ENCODE measurements at regions not wholly inside any gene's neighbourhood (a gene's known extent, or its start where the extent isn't known, plus 50 kb on each side); places are given as distances from the start of the nearest gene placed in this dataset.

- TF ChIP-seq POLR2A (IDR thresholded peaks at IDR 0.05): peak in 1 of 4 donors; percentile 45
- no peak for TF ChIP-seq CTCF (IDR thresholded peaks at IDR 0.05)
- TF ChIP-seq POLR2AphosphoS5 (IDR thresholded peaks at IDR 0.05): peak in 1 of 3 donors; percentile 92
Observed at GRCh38 chr19:22532388-22533300, 101.5 kb upstream of the ZNF492 start.

All from stomach (tissue), 4 donors.